LNCaP clone FGC (cell line): ENCODE measurements at regions not wholly inside any gene's neighbourhood (a gene's known extent, or its start where the extent isn't known, plus 50 kb on each side); places are given as distances from the start of the nearest gene placed in this dataset.
"Not testable (repeated sequence)": the region's sequence is repeated elsewhere in the genome, so short reads cannot be mapped to it uniquely, and the experiment has no call there.

Experiments used
- DNase-seq: peaks from one replicate; pipeline ENCODE4 v3.0.0-alpha.2; 2011; ENCODE audit warnings: low read depth
- H3K4me3 ChIP-seq: 2 replicates; pipeline ENCODE4 v1.5.1; 2011; ENCODE audit warnings: mild to moderate bottlenecking, low read depth, low read length, control low read depth
- CTCF ChIP-seq: IDR thresholded peaks from 2 replicates; pipeline ENCODE4 v1.5.1; 2012; ENCODE audit warnings: mild to moderate bottlenecking; ENCODE audit not compliant: control insufficient read depth, insufficient read depth; ENCODE audit errors: extremely low read depth

GRCh38 chr14:35956376-35957085, 130.4 kb downstream of the BRMS1L start:
- no peak for TF ChIP-seq CTCF
- no peak overlapping the region for H3K4me3 ChIP-seq
- no peak for DNase-seq

DNA sequence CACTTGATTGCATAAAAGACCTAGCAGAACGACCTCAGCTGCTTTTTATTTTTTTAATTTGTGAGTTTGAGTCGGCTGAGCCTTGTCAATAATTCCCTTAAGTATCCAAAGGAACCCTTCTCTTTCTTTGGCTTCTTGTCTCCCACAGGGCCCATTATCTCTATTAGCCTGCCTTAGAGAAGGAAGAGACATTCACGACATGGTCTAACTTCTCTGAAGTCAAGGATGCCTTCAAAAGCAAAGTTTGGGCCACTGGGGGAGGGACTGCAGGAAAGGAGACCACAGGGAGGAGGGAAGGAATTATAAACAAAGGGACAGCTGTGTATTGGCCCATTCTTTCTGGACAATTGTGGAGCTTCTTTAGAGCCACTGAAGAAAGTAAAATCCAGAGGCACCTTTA, 126.4 kb downstream of the BRMS1L start:
- TF ChIP-seq CTCF: no peak
- no peak for DNase-seq
- H3K4me3 ChIP-seq: no peak overlapping the region

- no peak overlapping the region for H3K4me3 ChIP-seq
- peak; percentile 84 for DNase-seq
- TF ChIP-seq CTCF: no peak
Measured at GRCh38 chr14:35949920-35950513, 123.9 kb downstream of the BRMS1L start.

- not testable (repeated sequence) for DNase-seq, H3K4me3 ChIP-seq
Measured at GRCh38 chr14:35947983-35948382, 121.8 kb downstream of the BRMS1L start.

DNA sequence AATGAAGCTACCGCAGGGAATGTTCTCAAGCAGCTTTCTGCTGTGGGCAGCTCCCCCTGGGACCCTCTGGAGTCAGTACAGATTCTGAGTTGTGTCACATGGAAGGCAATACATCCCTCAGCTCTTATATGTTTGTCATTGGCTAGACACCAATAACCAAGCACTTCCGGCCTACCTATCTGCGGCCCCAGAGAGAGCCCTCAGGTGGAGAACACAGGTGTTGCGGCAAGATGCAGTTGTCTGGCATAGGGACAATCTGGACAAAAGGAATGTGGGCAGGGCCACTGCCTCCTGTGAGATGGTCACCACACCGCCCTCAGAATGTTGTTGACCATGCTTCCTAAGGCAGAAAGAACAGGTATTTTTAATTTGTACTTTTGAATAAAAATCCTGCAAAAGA, 118.7 kb downstream of the BRMS1L start:
- peak; percentile 53 for DNase-seq
- TF ChIP-seq CTCF: peak; percentile 63
- no peak overlapping the region for H3K4me3 ChIP-seq

GRCh38 chr14:35940291-35940690, 114.2 kb downstream of the BRMS1L start:
- DNase-seq: no peak
- no peak for TF ChIP-seq CTCF
- H3K4me3 ChIP-seq: no peak overlapping the region

DNA sequence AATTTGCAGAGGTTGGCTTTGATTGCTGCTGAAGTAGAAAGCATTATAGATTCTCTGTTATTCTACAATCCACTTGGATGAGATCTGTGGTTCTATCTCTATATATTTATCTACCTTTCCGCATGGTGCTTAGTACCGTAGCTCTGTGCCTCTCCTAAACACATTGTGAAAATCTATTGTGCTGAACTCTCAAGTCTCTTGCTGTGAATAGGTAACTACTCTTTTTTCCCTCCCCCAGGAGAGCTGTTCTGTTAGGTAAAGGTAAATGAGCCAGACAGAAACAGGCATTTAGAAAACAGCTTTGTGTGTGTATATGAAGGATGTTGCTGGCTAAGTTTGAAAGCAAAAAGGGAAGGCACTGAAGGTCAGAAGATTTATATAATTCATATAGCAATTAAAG, 112.6 kb downstream of the BRMS1L start:
- TF ChIP-seq CTCF: no peak
- DNase-seq: no peak
- H3K4me3 ChIP-seq: no peak overlapping the region
